OCI-LY3 (cell line): ENCODE measurements at regions not wholly inside any gene's neighbourhood (a gene's known extent, or its start where the extent isn't known, plus 50 kb on each side); places are given as distances from the start of the nearest gene placed in this dataset.

Experiments
- H2AFZ ChIP-seq: fragments of 200-600, 300-600 bp; shearing (Covaris generic); 2 replicates; pipeline ENCODE4 v1.6.0; 2014; ENCODE audit warnings: antibody characterized with exemption, low read depth, low read length
- H3K27ac ChIP-seq: fragments of 200-600, 300-600 bp; sonication (generic); 2 replicates; pipeline ENCODE4 v1.5.1; 2014; ENCODE audit warnings: mild to moderate bottlenecking, low read length, moderate library complexity, mixed read lengths
- H3K27me3 ChIP-seq: fragments of 200-600, 300-600 bp; sonication (generic); 2 replicates; pipeline ENCODE4 v1.6.1; 2014; ENCODE audit warnings: low read depth, low read length, mixed read lengths
- H3K36me3 ChIP-seq: fragments of 200-600, 300-600 bp; sonication (generic); replicated peaks from 2 replicates; pipeline ENCODE3; 2014; ENCODE audit warnings: low read depth, low read length, mixed read lengths
- H3K4me1 ChIP-seq: fragments of 300-600, 200-600 bp; sonication (generic); 2 replicates; pipeline ENCODE4 v1.6.1; 2014; ENCODE audit warnings: low read length, mixed read lengths
- H3K4me2 ChIP-seq: fragments of 200-600, 300-600 bp; sonication (generic); 2 replicates; pipeline ENCODE4 v1.6.1; 2014; ENCODE audit warnings: low read length, mixed read lengths
- H3K4me3 ChIP-seq: fragments of 300-600, 200-600 bp; sonication (generic); 2 replicates; pipeline ENCODE4 v1.5.1; 2014; ENCODE audit warnings: antibody characterized with exemption, mild to moderate bottlenecking, low read length, moderate library complexity
- H3K79me2 ChIP-seq: fragments of 300-600, 200-600 bp; shearing (Covaris generic); 2 replicates; pipeline ENCODE4 v1.6.1; 2014; ENCODE audit warnings: mild to moderate bottlenecking, low read length, mixed read lengths
- H3K9ac ChIP-seq: fragments of 300-600, 200-600 bp; shearing (Covaris generic); 2 replicates; pipeline ENCODE4 v1.6.0; 2014; ENCODE audit warnings: mild to moderate bottlenecking, low read length, moderate library complexity
- H3K9me3 ChIP-seq: fragments of 200-600, 300-600 bp; shearing (Covaris generic); 2 replicates; pipeline ENCODE4 v1.6.1; 2014; ENCODE audit warnings: low read length, mixed read lengths; ENCODE audit not compliant: insufficient read depth
- H4K20me1 ChIP-seq: fragments of 200-600, 300-600 bp; sonication (generic); 2 replicates; pipeline ENCODE4 v1.6.1; 2016; ENCODE audit warnings: low read length, mixed read lengths; ENCODE audit not compliant: insufficient read depth
- EZH2phosphoT487 ChIP-seq: fragments of 200-600 bp; shearing (Covaris generic); IDR thresholded peaks from 2 replicates; pipeline ENCODE4 v1.6.1; 2018; ENCODE audit warnings: antibody characterized with exemption, mixed run types, low read depth
- TF ChIP-seq, protein P1 (sequence below): fragments of 200-600, 300-600 bp; sonication (generic); IDR thresholded peaks from 2 replicates; pipeline ENCODE4 v1.5.1; 2014; ENCODE audit warnings: antibody characterized with exemption, low read length, low read depth

DNA sequence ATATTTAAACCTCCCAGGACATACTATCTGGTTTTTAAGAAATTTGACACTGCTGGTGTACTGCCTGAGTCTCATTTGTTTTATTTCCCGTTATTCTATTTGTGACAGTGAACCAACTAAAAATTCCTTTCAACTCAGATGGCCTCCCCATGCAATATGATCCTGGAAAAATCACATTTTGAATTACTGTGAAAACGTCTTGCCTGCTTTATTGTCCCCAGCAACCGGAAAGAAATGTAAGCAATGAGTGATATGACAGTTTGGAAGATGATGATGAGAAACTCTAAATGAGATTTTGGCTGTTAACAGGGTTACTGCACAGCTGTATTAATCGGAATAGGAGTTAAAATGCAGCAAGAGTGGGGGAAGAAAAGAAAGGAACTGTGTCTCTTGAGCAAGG lies 590.7 kb upstream of the CDH5 start:
- Histone ChIP-seq H3K36me3 (no peaks in the 10 kb centered on the region), H3K9ac (no peak overlapping the region), H3K27me3 (no peaks in the 10 kb centered on the region; the same call in 1 of the 2 replicates), H4K20me1 (no peaks in the 10 kb centered on the region), H3K27ac (no peak overlapping the region), H3K4me2 (no peak overlapping the region), H3K4me3 (no peak overlapping the region), H2AFZ (no peak overlapping the region), H3K79me2 (no peaks in the 10 kb centered on the region), H3K9me3 (no peaks in the 10 kb centered on the region), H3K4me1 (no peaks in the 10 kb centered on the region)
- TF ChIP-seq, protein P1, sequence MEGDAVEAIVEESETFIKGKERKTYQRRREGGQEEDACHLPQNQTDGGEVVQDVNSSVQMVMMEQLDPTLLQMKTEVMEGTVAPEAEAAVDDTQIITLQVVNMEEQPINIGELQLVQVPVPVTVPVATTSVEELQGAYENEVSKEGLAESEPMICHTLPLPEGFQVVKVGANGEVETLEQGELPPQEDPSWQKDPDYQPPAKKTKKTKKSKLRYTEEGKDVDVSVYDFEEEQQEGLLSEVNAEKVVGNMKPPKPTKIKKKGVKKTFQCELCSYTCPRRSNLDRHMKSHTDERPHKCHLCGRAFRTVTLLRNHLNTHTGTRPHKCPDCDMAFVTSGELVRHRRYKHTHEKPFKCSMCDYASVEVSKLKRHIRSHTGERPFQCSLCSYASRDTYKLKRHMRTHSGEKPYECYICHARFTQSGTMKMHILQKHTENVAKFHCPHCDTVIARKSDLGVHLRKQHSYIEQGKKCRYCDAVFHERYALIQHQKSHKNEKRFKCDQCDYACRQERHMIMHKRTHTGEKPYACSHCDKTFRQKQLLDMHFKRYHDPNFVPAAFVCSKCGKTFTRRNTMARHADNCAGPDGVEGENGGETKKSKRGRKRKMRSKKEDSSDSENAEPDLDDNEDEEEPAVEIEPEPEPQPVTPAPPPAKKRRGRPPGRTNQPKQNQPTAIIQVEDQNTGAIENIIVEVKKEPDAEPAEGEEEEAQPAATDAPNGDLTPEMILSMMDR, result no peak
- no peak for TF ChIP-seq EZH2phosphoT487

- no peak overlapping the region for H2AFZ ChIP-seq
- no peak overlapping the region for H3K9ac ChIP-seq
- H4K20me1 ChIP-seq, result no peaks in the 10 kb centered on the region
- no peaks in the 10 kb centered on the region; the same call in 1 of the 2 replicates for H3K27me3 ChIP-seq
- no peak overlapping the region for H3K27ac ChIP-seq
- H3K4me1 ChIP-seq, result no peaks in the 10 kb centered on the region
- H3K4me2 ChIP-seq, result no peak overlapping the region
- H3K4me3 ChIP-seq, result no peak overlapping the region
- no peaks in the 10 kb centered on the region for H3K36me3 ChIP-seq
- no peaks in the 10 kb centered on the region for H3K79me2 ChIP-seq
- H3K9me3 ChIP-seq, result no peaks in the 10 kb centered on the region
- TF ChIP-seq EZH2phosphoT487, result no peak
- TF ChIP-seq, protein P1, result no peak
These were observed 592.1 kb upstream of the CDH5 start for GRCh38 chr16:65774350-65774749.

- no peak overlapping the region for H3K4me2 ChIP-seq
- H2AFZ ChIP-seq, result no peak overlapping the region
These were observed 593.1 kb upstream of the CDH5 start for GRCh38 chr16:65773301-65773874.

DNA sequence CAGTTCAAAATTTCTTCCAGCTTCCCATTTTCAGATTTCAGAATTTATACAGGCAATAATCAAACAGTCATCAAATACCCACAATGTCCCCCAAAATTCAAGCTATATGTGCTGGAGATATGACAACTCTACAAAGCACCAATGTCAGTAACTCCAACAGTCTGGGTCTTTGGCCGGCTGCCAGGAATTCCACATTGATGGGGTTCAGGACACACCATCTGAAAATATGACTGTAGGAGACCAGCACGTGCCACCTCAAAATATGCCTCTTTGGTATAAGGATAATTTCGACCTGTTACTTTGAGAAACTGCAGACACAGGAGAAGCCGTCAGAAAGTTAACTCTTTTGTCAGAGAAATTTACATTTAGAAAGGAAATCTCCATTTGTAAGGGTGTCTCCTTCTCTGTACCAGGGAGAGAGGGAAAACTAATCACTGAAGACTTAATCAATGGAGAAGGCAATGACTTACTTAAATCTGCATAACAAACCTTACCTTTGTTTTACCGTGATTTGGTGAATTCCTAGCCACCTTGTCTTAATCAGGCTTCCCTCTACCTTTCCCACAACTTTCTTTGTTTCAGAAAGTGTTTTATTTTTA lies 594.3 kb upstream of the CDH5 start:
- H2AFZ ChIP-seq, result no peak overlapping the region
- TF ChIP-seq, protein P1, result no peak
- TF ChIP-seq EZH2phosphoT487, result no peak
- no peaks in the 10 kb centered on the region for H3K4me1 ChIP-seq
- H3K4me2 ChIP-seq, result no peak overlapping the region
- H4K20me1 ChIP-seq, result no peaks in the 10 kb centered on the region
- no peak overlapping the region for H3K27ac ChIP-seq
- H3K27me3 ChIP-seq, result no peaks in the 10 kb centered on the region; the same call in 1 of the 2 replicates
- no peak overlapping the region for H3K4me3 ChIP-seq
- H3K9me3 ChIP-seq, result no peaks in the 10 kb centered on the region
- H3K36me3 ChIP-seq, result no peaks in the 10 kb centered on the region
- H3K9ac ChIP-seq, result no peak overlapping the region
- H3K79me2 ChIP-seq, result no peaks in the 10 kb centered on the region

More at GRCh38 chr16:65773301-65773874, 593.1 kb upstream of the CDH5 start:
- Histone ChIP-seq H4K20me1 (no peaks in the 10 kb centered on the region), H3K9ac (no peak overlapping the region), H3K9me3 (no peaks in the 10 kb centered on the region), H3K79me2 (no peaks in the 10 kb centered on the region), H3K4me1 (no peaks in the 10 kb centered on the region), H3K36me3 (no peaks in the 10 kb centered on the region), H3K27ac (no peak overlapping the region), H3K4me3 (no peak overlapping the region), H3K27me3 (no peaks in the 10 kb centered on the region; the same call in 1 of the 2 replicates)
- TF ChIP-seq, protein P1, result no peak
- TF ChIP-seq EZH2phosphoT487, result no peak
